Neural cell (in vitro differentiated cells): ENCODE measurements at regions not wholly inside any gene's neighbourhood (a gene's known extent, or its start where the extent isn't known, plus 50 kb on each side); places are given as distances from the start of the nearest gene placed in this dataset.

Experiments used
- H2AFZ ChIP-seq: fragments of 200-600, 300-800 bp; sonication (generic), shearing (Covaris generic); 2 replicates; pipeline ENCODE4 v1.6.0; 2014; ENCODE audit warnings: low read depth, mild to moderate bottlenecking, antibody characterized with exemption, low read length, moderate library complexity
- H3F3A ChIP-seq: fragments of 200-600 bp; shearing (Covaris generic); 2 replicates; pipeline ENCODE4 v1.6.1; 2016; ENCODE audit warnings: mild to moderate bottlenecking, moderate library complexity, mixed read lengths, antibody characterized with exemption, low read length; ENCODE audit not compliant: insufficient read depth, poor library complexity, severe bottlenecking
- H3K27ac ChIP-seq: fragments of 200-600, 300-800 bp; sonication (generic), shearing (Covaris generic); 2 replicates; pipeline ENCODE4 v1.5.1; 2014; ENCODE audit warnings: mild to moderate bottlenecking, low read length, moderate library complexity
- H3K27me3 ChIP-seq: fragments of 300-800, 200-600 bp; sonication (generic), shearing (Covaris generic); 2 replicates; pipeline ENCODE4 v1.6.0; 2014; ENCODE audit warnings: mild to moderate bottlenecking, low read depth, low read length, moderate library complexity; ENCODE audit not compliant: insufficient read depth
- H3K36me3 ChIP-seq: fragments of 300-800, 200-600 bp; sonication (generic), shearing (Covaris generic); 2 replicates; pipeline ENCODE4 v1.5.1; 2014; ENCODE audit warnings: mild to moderate bottlenecking, antibody characterized with exemption, low read length, moderate library complexity; ENCODE audit not compliant: insufficient read depth
- H3K4me2 ChIP-seq: fragments of 300-800, 200-600 bp; sonication (generic), shearing (Covaris generic); 2 replicates; pipeline ENCODE4 v1.6.0; 2014; ENCODE audit warnings: mild to moderate bottlenecking, low read length
- H3K4me3 ChIP-seq: fragments of 300-800, 200-600 bp; sonication (generic), shearing (Covaris generic); 2 replicates; pipeline ENCODE4 v1.5.1; 2014; ENCODE audit warnings: mild to moderate bottlenecking, low read length, moderate library complexity
- H3K79me2 ChIP-seq: fragments of 200-600 bp; shearing (Covaris generic); replicated peaks from 2 replicates; pipeline ENCODE4 v1.6.0; 2014; ENCODE audit warnings: mild to moderate bottlenecking, low read length, moderate library complexity; ENCODE audit not compliant: insufficient read depth
- H3K9ac ChIP-seq: fragments of 300-800, 200-600 bp; sonication (generic), shearing (Covaris generic); 2 replicates; pipeline ENCODE4 v1.6.1; 2016; ENCODE audit warnings: mild to moderate bottlenecking, low read length, mixed read lengths
- H3K9me2 ChIP-seq: fragments of 200-600 bp; shearing (Covaris generic); 2 replicates; pipeline ENCODE4 v1.6.1; 2016; ENCODE audit warnings: mild to moderate bottlenecking, low read length, mixed read lengths; ENCODE audit not compliant: insufficient read depth
- H3K9me3 ChIP-seq: fragments of 200-600, 300-800 bp; sonication (generic), shearing (Covaris generic); 2 replicates; pipeline ENCODE4 v1.6.1; 2016; ENCODE audit warnings: mild to moderate bottlenecking, mixed run types, low read length, moderate library complexity, mixed read lengths
- H4K20me1 ChIP-seq: fragments of 200-600 bp; shearing (Covaris generic); 2 replicates; pipeline ENCODE4 v1.6.1; 2016; ENCODE audit warnings: mild to moderate bottlenecking, mixed run types; ENCODE audit not compliant: insufficient read depth
- CTCF ChIP-seq: fragments of 450-650 bp; IDR thresholded peaks from 2 replicates; pipeline ENCODE4 v1.5.1; 2014; ENCODE audit warnings: antibody characterized with exemption, mild to moderate bottlenecking, moderate library complexity; ENCODE audit not compliant: poor library complexity, severe bottlenecking
- EP300 ChIP-seq: fragments of 450-650 bp; conservative IDR thresholded peaks from 2 replicates; pipeline ENCODE4 v1.6.1; 2014; ENCODE audit warnings: antibody characterized with exemption, mild to moderate bottlenecking, moderate library complexity; ENCODE audit not compliant: poor library complexity, severe bottlenecking
- EZH2 ChIP-seq: fragments of 200-600, 300-800 bp; shearing (Covaris generic), sonication (generic); IDR thresholded peaks from 2 replicates; pipeline ENCODE4 v1.6.1; 2014; ENCODE audit warnings: antibody characterized with exemption, low read length, borderline replicate concordance, mild to moderate bottlenecking; ENCODE audit not compliant: insufficient read depth, poor library complexity, severe bottlenecking
- MXI1 ChIP-seq: fragments of 450-650 bp; conservative IDR thresholded peaks from 2 replicates; pipeline ENCODE4 v1.6.1; 2014; ENCODE audit warnings: antibody characterized with exemption, mild to moderate bottlenecking; ENCODE audit not compliant: poor library complexity, severe bottlenecking
- POLR2AphosphoS5 ChIP-seq: IDR thresholded peaks from 2 replicates; pipeline ENCODE4 v1.6.1; 2012
- RAD21 ChIP-seq: fragments of 450-650 bp; conservative IDR thresholded peaks from 2 replicates; pipeline ENCODE4 v1.6.1; 2014; ENCODE audit warnings: antibody characterized with exemption, mild to moderate bottlenecking, moderate library complexity
- REST ChIP-seq: IDR thresholded peaks from 2 replicates; pipeline ENCODE4 v1.6.1; 2012; ENCODE audit warnings: borderline replicate concordance
- SMC3 ChIP-seq: fragments of 450-650 bp; conservative IDR thresholded peaks from 2 replicates; pipeline ENCODE4 v1.6.1; 2014; ENCODE audit warnings: antibody characterized with exemption, mild to moderate bottlenecking, moderate library complexity; ENCODE audit not compliant: poor library complexity
- TAF1 ChIP-seq: IDR thresholded peaks from 2 replicates; pipeline ENCODE4 v1.6.1; 2012; ENCODE audit warnings: low read depth

DNA sequence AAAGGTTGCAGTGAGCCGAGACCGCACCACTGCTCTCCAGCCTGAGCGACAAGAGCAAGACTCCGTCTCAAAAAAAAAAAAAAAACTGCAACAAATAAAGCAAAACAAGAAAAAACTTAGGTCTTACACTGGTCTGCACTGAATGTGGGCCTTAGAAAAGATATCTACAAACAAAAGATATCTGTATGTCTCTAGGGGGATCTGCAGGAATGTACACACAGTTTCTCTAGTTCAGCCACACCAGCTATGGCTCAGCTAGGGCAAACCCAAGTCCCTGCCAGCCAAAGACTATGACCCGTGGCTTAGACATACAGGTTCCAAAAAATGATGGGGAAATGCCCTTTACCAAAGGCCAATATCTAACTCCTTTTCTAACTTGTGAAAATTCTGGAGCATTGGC lies 202.4 kb upstream of the KAZN start:
- no peak overlapping the region for H3K4me2 ChIP-seq
- H3K27me3 ChIP-seq, result no peaks in the 10 kb centered on the region
- H3K4me3 ChIP-seq, result no peak overlapping the region
- no peaks in the 10 kb centered on the region for H3K9me3 ChIP-seq
- H3K9me2 ChIP-seq, result no peaks in the 10 kb centered on the region
- H3K9ac ChIP-seq, result no peak overlapping the region
- H3F3A ChIP-seq, result no peaks in the 10 kb centered on the region
- no peaks in the 10 kb centered on the region for H4K20me1 ChIP-seq
- no peak overlapping the region for H2AFZ ChIP-seq
- no peaks in the 10 kb centered on the region for H3K36me3 ChIP-seq
- no peak overlapping the region for H3K27ac ChIP-seq
- no peaks in the 10 kb centered on the region for H3K79me2 ChIP-seq
- no peak for TF ChIP-seq EZH2

- H3K9me3 ChIP-seq, result no peaks in the 10 kb centered on the region
- TF ChIP-seq POLR2AphosphoS5 (no peak), SMC3 (no peak), CTCF (no peak), EZH2 (no peak), MXI1 (no peak), RAD21 (no peak), TAF1 (no peak), EP300 (no peak), REST (no peak)
- no peaks in the 10 kb centered on the region for H3K9me2 ChIP-seq
- H3K4me2 ChIP-seq, result no peak overlapping the region
- no peaks in the 10 kb centered on the region for H3F3A ChIP-seq
- H3K36me3 ChIP-seq, result no peaks in the 10 kb centered on the region
- no peaks in the 10 kb centered on the region for H3K79me2 ChIP-seq
- H2AFZ ChIP-seq, result no peak overlapping the region
- no peaks in the 10 kb centered on the region for H3K27me3 ChIP-seq
- no peak overlapping the region for H3K9ac ChIP-seq
- peak overlapping the region; percentile 62 for H3K27ac ChIP-seq
- no peaks in the 10 kb centered on the region for H4K20me1 ChIP-seq
- H3K4me3 ChIP-seq, result no peak overlapping the region
These were observed 194.4 kb upstream of the KAZN start for GRCh38 chr1:14403961-14404645.
